ENCODE measurements at regions not wholly inside any gene's neighbourhood (a gene's known extent, or its start where the extent isn't known, plus 50 kb on each side); places are given as distances from the start of the nearest gene placed in this dataset.

DNA sequence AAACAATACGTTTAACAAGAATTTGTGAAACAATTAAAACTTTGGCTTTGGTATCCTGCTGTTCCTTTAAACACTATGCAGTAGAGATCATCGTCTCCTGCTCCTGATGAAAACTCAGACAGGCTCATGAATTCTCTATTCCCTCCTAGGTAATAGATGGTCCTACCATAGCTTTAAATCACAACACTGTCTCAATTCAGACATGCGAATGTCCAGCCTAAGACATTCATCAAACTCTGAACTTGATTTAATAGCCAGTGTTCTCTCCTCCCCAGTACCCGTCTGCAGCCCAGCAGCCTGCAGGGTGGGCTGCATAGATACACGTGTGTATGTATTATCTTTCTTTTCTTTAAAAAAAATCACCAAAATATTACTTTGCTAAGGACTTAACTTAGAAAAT is 232.8 kb downstream of the TTLL2 start:
- TF ChIP-seq CTCF (IDR thresholded peaks at IDR 0.05): no peak
- no peak for TF ChIP-seq NR3C1 (IDR thresholded peaks at IDR 0.05)
- TF ChIP-seq CBX2 (IDR thresholded peaks at IDR 0.05; ENCODE audit: borderline replicate concordance, low read depth): no peak
- TF ChIP-seq, protein P1, sequence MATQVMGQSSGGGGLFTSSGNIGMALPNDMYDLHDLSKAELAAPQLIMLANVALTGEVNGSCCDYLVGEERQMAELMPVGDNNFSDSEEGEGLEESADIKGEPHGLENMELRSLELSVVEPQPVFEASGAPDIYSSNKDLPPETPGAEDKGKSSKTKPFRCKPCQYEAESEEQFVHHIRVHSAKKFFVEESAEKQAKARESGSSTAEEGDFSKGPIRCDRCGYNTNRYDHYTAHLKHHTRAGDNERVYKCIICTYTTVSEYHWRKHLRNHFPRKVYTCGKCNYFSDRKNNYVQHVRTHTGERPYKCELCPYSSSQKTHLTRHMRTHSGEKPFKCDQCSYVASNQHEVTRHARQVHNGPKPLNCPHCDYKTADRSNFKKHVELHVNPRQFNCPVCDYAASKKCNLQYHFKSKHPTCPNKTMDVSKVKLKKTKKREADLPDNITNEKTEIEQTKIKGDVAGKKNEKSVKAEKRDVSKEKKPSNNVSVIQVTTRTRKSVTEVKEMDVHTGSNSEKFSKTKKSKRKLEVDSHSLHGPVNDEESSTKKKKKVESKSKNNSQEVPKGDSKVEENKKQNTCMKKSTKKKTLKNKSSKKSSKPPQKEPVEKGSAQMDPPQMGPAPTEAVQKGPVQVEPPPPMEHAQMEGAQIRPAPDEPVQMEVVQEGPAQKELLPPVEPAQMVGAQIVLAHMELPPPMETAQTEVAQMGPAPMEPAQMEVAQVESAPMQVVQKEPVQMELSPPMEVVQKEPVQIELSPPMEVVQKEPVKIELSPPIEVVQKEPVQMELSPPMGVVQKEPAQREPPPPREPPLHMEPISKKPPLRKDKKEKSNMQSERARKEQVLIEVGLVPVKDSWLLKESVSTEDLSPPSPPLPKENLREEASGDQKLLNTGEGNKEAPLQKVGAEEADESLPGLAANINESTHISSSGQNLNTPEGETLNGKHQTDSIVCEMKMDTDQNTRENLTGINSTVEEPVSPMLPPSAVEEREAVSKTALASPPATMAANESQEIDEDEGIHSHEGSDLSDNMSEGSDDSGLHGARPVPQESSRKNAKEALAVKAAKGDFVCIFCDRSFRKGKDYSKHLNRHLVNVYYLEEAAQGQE (IDR thresholded peaks at IDR 0.05): no peak
- TF ChIP-seq NPAS2 (CRISPR knock-in tag; IDR thresholded peaks at IDR 0.05; ENCODE audit: borderline replicate concordance): no peak
- no peak for TF ChIP-seq EP300 (IDR thresholded peaks at IDR 0.05)
- no peak for TF ChIP-seq POLR2A (IDR thresholded peaks at IDR 0.05; ENCODE audit: low read length)
- TF ChIP-seq RARB (CRISPR knock-in tag; IDR thresholded peaks at IDR 0.05): no peak
- TF ChIP-seq EHMT2 (IDR thresholded peaks at IDR 0.05; ENCODE audit: low read depth): no peak
- TF ChIP-seq KDM5A (IDR thresholded peaks at IDR 0.05): no peak

All from A549 (cell line).